IPS-NIHi11 (cell line): ENCODE measurements at regions not wholly inside any gene's neighbourhood (a gene's known extent, or its start where the extent isn't known, plus 50 kb on each side); places are given as distances from the start of the nearest gene placed in this dataset.
"Not testable (repeated sequence)": the region's sequence is repeated elsewhere in the genome, so short reads cannot be mapped to it uniquely, and the experiment has no call there.

Source experiments
- DNase-seq: peaks from one replicate; pipeline ENCODE4 v3.0.0; 2012; ENCODE audit warnings: mixed read lengths, low spot score

DNA sequence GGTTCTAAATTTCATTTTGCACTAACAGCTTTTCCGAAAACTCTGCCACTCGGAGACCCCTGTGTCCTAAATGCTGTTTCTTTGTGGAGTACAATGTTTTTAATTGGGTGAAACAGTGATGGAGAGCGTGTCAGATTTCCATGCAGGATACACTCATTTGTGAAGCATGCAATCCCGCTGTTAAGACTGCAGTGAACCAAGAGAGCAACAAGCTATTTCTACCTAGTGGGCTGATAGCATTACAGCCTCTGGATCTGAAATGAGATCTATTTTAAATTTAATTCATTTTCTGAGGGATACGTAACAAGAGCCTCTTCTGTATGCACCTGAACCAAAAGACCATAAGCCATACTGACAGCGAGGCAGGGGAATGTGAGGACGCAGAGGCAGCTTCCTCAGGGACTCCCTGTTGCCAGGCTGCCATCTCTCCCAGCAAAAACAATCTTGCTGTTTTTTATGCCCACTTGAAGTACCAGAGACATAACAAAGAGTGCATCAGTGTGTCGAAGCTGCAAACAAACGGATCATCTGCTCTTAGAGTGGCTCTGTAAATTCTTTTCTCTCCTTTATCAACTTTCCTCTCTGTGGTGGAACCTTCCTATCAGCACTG, 199.9 kb upstream of the COX10 start:
- DNase-seq: no peak

DNA sequence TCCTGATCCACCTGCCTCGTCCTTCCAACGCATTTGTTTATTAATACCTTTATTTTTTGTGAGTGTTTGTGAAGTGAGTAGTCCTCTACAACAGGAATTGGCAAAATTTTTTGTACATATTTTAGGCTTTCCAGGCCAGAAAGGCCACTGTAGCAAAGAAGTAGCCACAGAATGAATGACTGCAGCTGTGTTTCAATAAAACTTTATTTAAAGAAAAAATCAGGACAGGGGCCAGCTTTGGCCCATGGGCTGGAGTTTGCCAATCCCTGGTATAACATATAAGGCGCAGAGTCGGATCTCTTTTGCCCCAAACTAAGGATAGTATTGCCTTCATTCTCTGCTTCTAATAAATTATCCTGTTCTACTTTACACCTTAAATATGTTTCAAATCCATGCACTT, 198.0 kb upstream of the COX10 start:
- no peak for DNase-seq

DNA sequence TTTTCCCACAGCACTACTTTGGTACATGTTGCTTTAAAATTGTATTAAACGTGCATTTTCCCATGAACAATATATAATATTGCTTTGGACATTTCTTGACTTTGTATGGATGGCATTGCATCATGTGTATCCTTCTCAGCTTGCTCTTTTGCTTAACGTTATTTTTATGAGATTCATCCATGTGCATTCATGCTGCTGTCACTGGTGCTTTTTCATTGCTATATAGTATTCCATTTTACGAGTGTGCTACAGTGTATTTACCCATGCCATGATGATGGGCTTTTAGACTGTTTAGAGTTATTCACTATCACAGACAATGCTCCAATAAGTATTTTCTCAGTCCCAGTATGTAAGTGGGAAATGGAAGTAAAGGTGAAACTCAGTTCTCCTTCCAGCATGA, 195.2 kb upstream of the COX10 start:
- no peak for DNase-seq

DNA sequence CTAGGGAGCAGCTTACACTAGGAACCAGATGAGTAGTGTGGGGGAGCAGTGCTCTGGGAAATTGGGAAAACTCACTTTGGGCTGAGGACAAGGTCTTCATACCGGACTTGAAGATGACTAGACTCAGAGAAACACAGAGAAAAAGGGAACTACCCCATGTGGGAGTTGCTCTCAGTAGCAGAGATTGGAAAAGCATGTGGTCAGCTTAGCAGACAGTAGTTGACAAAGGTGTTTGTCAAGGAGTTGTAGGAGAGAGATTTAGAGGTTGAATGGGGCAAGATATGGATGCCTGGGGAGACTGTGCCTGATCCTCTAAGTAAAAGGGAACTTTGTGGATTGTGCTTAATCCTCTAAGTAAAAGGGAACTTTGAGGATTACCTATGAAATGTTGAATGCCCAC, 194.5 kb upstream of the COX10 start:
- DNase-seq: no peak

DNA sequence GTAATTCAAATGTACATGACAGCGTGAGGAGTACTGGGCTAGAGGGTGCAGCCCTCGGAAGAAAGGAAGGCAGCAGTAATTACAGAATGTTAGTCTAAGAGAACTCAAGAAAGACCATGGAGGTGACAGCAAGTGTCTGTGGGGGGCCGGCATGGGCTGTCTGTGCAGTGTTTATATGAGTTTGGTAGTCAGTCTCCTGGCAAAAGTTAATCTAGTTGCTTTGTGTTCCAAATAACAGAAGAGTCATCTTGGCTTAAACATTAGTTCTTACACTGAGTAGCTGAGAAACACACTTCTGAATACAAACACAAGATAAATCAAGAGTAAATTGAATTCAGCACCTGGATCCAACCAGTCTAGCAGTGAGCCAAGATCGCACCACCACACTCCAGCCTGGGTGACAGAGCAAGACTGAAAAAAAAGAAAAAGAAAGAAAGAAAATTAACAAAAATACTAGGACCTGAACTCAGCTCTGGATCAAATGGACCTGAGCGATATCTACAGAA, 189.3 kb upstream of the COX10 start:
- no peak for DNase-seq

DNA sequence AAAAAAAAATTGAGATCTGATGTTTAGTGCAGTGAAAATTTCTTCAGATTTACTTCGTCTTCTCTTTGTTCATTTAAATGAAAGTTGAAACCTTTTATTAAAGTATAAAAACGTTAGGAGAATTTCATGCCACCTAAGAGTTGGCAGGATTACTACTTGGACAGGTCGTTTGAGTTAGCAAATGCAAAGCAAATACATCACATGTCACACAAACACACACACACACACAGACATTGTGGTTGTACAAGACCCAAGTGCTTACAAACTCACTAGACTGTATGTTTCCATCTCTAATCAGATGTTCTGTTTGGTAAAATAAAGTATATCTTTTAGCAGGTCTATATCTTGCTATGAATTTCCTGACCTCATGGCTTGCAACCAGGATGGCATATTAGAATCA, 185.6 kb upstream of the COX10 start:
- DNase-seq: no peak

DNA sequence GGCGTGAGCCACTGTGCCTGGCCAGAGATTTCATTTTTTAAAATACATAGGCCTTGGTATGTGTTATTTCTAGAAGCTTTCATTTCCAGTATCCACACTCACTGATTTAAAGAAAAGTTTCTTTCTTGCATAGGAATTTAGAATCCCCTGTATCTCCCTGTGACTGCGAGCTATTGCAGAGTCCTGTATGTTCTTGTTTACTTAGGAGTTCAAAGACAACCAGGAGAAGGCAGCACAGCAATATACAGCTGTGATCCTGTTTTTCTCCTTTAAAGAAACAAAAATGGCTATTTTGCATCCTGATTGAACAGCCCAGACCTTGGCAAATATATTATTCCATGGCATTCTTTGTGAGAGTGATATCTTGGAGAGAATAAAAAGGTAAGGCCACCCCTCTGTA, 185.0 kb upstream of the COX10 start:
- no peak for DNase-seq

DNA sequence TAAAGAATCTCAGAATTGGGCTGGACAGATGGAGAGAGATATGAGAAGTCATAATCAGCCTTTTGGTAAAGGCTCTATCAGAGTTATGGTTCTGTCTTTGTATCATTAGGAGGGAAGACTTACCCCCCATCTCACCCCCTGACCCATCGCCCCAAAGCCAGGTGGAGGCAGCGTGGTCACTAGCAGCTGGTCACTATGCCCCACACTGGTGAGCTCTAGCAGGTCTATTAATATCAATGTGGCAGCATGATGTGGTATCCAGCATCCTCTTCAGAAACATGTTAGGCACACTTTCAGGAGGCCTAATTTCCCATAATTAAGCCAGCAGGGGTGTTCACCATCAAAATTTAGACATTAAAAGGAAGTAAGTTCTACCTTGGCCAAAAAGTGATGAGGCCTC, 183.8 kb upstream of the COX10 start:
- DNase-seq: no peak

DNA sequence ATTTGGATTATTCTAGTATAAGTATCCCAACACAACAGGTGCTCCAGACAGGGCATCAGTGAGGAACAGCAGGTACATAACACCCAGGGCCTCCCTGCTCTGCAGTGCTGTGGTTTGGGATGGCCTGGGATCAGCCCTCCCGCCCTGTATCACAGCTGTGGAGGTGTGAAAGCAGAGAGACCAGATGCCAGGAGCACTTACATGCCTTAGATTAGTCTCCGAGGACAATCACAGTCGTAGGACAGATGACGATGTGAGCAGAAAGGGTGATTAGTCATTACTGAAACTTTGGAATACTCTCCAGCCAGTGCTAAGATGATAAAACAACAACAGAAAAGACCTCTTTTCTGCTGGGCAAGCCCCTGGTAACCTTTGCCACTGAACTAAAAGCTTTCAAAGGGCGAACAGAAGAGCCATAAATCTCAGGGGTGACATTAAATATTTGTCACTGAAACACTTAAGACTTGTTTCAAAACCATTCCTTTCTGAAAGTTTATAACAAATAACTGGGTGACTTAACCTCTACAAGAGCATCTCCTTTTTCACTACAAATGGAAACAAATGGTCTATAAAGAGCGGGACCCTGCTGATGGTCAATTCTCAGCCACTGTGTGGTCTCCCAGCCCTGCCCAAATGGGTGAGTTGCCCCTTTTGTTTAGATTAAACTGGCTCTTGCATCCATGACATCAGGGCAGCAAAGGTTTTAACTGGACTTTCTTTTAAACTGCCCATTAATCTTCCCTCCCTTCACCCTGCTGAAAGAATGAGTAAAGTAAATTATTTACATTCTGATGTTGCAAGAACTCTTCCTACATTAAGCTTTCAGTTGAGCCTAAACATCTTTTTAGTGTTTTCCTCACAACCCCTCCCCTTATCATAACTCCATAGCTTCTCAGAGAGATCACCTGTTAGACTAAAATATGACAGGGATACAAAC, 183.1 kb upstream of the COX10 start:
- DNase-seq: no peak

DNA sequence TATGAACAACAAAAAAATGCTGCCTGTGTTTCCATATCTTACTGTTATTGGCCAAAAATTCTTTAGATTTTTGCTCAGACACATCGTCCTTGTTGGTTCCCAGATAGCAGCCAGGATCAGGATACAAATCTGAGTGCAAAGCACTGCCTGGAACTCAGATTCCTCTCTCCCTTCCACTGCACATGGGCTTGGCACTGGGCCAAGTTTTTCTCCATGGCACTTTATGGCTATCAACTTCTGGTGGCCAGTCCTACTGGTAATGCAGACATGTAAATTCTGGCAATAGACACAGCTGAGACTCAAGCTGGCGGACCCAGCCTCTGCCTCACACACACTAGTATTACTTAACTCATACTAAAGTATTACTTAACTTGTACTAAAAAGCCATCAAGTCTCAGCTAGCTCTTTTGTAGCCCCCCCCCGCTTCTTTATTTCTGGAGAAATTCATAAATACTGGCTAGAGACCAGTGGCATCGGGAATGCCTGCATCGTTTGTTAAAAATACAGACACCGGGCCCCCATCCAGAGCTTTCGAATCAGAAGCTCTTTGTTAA, 181.2 kb upstream of the COX10 start:
- no peak for DNase-seq

DNA sequence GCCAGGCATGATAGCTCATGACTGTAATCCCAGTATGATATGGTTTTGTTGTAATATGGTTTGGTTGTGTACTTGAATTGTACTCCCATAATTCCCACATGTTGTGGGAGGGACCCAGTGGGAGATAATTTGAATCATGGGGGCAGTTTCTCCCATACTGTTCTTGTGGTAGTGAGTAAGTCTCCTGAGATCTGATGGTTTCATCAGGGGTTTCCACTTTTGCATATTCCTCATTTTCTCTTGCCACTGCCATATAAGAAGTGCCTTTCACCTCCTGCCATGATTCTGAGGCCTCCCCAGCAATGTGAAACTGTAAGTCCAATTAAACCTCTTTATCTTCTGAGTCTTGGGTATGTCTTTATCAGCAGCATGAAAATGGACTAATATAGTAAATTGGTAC, 160.3 kb upstream of the COX10 start:
- not testable (repeated sequence) for DNase-seq

DNA sequence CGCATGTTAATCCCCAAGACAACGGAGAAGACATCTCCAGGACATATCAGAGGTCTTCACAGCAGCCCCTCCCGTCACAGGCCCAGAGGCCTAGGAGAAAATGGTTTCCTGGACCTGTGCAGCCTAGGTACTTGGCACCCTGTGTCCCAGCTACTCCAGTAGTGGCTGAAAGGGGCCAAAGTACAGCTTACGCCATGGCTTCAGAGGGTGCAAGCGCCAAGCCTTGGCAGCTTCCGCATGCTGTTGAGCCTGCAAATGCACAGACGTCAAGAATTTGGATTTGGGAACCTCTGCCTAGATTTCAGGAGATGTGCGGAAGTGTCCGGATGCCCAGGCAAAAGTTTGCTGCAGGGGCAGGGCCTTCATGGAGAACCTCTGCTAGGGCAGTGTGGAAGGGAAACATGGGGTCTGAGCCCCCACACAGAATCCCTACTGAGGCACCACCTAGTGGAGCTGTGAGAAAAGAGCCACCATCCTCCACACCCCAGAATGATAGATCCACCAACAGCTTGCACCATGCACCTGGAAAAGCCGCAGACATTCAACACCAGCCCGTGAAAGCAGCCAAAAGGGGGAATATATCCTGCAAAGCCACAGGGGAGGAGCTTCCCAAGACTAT, 159.3 kb upstream of the COX10 start:
- DNase-seq: no peak

DNA sequence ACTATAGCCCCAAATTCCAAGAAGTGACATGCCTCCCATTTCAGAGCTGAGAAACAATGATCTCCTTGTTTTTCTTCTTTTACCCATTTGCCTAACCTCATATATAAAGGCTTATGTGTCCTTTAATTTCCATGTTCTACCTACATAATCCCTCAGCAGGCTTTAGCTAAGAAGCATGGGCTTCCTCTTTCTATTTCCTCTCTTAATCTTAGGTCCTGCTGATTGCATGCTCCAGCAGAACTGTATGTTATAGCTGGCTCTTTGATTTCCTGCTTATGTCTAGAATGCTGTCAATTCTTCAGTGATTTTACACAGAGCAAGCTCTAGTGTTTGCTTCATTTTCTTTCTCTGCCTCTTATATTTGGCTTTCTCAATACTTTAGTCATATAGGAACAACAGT, 151.7 kb upstream of the COX10 start:
- DNase-seq: no peak

DNA sequence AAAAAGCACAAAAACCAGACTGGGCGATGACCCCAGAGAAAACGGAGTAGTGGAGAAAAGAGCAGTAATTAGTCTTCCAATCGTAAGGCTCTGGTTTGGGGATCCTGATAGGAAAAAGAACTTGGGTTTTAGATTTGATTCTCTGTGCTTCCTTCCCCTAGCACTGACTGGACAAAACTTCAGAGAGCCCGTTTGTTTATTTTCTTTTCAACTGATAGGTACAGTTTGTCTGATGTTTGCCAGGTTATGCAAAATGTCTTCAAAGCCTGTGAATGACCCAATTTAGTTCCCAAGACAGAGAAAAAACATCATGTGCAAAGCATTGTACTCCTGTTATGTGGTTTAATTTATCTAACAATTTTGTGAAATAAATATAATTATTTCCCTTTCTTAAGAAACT, 151.1 kb upstream of the COX10 start:
- no peak for DNase-seq

DNA sequence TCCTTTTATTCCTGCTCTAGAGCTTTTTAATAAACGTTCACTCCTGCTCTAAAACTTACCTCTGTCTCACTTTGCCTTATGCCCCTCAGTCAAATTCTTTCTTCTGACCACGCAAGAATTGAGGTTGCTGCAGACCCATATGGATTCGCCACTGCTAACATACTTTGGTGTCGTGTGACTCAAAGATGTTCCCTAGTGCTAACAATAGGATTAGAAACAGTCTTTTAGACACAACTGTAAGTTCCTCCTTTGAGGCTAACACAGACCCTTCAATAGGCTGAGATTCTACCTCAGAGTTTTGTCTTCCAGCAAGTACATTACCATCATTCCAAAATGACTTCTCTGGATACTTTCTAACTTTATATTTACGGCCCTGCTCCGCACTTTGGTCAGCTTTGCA, 149.5 kb upstream of the COX10 start:
- DNase-seq: no peak

DNA sequence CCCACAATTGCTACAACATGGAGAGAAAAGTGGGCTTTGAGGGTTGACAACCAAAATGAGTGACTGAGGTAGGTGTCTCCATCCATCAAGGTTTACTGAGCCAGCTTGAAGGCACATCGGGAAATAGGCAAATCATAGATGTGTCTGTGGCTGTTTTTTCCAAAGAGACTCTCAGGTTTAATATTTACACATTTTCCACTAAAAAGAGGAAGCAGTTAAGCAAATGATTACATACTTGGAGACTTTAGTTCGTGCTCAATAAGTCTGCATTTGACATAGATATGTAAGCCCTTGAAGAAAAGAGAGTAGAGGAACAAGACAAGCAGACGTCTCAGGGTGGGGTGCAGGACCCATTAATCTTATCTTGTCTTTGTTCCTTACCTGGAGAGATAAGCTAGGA, 148.9 kb upstream of the COX10 start:
- no peak for DNase-seq

DNA sequence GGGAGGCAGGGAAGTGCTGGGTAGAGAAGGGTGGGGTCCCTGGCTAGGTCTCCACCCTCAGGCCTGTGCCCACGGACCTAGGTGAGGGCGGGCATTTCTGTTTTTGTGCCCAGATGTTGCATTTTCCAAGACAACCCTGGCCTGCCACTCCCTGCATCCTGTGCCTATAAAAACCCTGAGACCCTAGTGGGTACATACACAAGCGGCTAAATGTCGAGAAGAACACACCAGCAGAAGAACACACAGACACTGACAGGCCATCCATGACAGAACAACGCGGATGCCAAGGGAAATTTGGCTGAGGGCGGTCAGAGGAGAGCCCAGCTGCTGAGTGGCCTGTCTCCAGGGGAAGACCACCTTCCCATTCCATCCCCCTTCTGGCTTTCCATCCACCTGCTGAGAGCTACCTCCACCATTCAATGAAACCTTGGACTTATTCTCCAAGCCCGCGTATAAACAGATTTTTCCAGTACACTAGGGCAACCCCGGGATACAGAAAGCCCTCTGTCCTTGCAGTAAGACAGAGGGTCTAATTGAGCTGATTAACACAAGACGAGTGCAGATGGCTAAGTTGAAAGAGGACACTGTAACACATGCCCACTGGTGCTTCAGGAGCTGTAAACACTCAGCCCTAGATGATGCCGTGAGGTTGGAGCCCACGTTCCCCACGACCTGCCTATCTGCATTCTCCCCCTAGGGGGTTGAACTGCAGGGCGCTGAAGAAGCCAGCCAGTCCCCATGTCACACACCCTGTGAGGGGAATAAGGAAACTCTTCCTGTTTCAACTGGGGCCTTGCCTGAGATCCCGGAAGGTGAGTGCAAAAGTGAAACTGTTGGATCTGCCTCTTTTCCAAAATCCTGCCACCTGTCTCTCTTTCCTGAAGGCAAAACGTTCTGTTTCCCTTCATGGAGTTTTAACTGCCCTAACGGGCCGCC, 147.2 kb upstream of the COX10 start:
- DNase-seq: no peak

DNA sequence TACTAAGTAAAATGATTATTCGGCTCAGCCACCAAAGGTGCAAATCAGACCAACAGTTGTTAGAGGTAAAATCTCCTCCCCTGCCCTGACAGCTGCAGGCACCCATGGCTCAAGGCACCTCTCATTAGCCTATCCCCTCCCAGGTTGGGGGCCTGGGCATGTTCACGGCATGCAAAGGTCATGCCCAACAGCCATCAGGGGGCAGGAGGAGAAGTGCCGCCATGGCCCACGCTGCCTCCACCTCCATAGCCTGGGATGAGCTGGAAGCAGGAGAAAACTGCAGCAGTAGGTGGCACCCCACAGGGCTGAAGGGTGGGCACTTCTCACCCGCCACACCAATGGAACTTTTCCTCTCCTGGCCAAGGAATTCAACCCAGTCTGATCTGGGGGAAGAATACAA, 146.4 kb upstream of the COX10 start:
- no peak for DNase-seq

DNA sequence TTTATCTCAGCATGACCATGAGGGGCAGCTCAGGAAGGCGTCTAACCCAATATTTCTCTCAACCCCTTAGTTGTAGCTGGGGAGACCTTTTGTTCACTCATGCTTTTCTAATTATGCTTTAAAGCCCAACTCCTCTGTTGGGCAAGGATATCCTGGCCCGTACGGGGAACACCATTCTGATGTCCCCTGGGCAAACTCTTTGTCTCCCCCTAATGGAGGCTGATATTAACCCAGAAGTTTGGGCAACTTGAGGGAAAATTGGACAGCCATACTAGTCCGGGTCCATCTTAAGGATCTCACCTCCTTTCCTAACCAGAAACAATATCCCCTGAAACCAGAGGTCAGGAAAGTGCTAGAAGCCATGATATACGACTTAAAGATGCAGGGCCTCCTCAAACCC, 143.7 kb upstream of the COX10 start:
- no peak for DNase-seq

DNA sequence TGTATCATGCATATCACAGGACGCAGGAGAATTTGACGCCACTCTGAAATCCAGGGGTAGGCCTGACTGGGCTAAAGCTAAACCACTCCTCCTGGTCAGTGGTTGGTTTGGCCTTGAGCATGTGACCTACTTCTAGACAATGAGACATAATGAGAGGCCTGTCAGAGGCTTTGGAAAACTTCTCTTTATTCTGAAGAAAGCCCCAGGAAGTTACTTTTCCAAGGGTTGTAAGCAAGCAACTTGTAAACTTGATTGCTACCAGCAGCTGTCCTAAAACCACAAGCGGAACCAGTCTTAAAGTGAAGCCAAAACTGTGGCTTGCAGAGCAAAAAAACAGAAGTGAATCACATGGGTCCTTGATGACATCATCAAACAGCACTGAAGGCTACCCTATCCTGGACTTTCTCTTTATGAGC, 138.2 kb upstream of the COX10 start:
- DNase-seq: no peak

DNA sequence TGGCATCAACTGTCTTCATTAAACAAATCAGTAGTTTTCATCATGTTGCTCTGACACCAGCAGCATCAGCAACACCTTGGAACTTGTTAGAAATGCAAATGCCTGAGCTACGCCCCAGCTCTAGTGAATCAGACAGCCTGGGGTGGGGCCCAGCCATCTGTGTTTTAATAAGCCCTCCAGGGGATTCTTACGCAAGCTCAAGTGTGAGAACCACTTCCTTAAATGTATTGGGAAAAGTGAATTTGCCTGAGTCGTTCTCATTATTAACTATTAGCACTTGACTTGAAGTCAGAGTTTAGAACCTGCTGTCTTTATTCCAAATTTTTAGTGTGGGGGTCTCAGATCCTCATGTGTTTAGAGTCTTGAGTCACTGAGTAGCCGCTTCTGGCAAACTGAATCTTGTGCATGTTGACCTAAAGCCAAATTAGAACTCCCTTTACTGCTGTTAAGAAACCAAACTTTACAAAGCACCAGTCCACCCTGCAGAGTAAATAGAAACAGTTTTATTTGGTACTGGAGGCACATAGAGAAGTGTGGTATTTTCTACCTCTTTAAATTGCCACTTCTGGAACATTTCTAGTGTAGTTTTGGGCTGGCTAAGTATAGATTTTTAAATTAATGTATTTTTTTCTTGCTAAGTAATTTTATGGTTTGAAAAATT, 137.4 kb upstream of the COX10 start:
- no peak for DNase-seq
